ENCODE measurements at regions not wholly inside any gene's neighbourhood (a gene's known extent, or its start where the extent isn't known, plus 50 kb on each side); places are given as distances from the start of the nearest gene placed in this dataset.

DNA sequence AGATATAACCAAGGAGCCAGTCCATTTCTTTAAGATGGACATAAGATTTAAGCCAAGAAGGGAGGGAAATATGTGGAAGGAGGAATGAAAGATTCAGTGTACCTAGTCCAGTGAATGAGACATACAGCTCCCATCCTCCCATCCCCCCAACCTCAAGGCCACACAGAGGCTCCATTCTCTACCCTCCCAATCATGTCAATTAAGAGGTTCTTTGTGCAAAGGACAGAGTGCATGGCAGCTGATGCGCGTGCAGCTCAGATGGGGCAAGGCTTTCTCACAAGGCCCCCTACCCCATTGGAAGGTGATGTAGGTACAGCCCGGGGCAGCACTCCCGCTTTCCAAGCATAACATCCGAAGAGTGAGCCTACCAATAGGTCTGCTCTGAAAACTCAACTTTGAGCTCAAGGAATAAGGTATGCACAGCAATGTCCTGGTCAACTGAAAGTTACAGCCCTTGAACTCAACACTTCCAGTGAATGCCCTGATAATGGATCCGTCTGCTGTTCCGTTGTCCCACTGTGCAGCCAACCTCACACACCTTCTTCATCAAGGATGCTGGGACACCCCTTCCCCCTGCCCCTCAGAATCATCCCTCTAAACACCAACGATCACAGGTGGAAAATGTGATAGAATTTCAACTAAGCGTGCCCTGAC, 458.1 kb downstream of the SOX9 start:
- TF ChIP-seq, protein P1, sequence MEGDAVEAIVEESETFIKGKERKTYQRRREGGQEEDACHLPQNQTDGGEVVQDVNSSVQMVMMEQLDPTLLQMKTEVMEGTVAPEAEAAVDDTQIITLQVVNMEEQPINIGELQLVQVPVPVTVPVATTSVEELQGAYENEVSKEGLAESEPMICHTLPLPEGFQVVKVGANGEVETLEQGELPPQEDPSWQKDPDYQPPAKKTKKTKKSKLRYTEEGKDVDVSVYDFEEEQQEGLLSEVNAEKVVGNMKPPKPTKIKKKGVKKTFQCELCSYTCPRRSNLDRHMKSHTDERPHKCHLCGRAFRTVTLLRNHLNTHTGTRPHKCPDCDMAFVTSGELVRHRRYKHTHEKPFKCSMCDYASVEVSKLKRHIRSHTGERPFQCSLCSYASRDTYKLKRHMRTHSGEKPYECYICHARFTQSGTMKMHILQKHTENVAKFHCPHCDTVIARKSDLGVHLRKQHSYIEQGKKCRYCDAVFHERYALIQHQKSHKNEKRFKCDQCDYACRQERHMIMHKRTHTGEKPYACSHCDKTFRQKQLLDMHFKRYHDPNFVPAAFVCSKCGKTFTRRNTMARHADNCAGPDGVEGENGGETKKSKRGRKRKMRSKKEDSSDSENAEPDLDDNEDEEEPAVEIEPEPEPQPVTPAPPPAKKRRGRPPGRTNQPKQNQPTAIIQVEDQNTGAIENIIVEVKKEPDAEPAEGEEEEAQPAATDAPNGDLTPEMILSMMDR (IDR thresholded peaks at IDR 0.05; ENCODE audit: low read length), result no peak
- TF ChIP-seq EZH2phosphoT487 (IDR thresholded peaks at IDR 0.05; ENCODE audit: low read length) (no peak), EZH2 (optimal IDR thresholded peaks at IDR 0.05; ENCODE audit: low read depth, low read length) (no peak)
